T-cell (primary cell): ENCODE measurements at regions not wholly inside any gene's neighbourhood (a gene's known extent, or its start where the extent isn't known, plus 50 kb on each side); places are given as distances from the start of the nearest gene placed in this dataset.

Source experiments
- ATAC-seq, 4 experiments: fragments of 200-7000 bp in 3 of 4; fragments of 150-1000 bp in 1 of 4; cut with Tn5 transposase; replicated peaks in 1 of 4; 1 replicate in 3 of 4; 2 replicates in 1 of 4; pipeline ENCODE4 v1.10.0; 2021; ENCODE audit warnings: moderate library complexity in 3 of 4, mild to moderate bottlenecking in 2 of 4, moderate number of reproducible peaks in 1 of 4
- CTCF ChIA-PET, 2 donors: fragments of 300-600 bp; sonication (Branson Sonifier 250); formaldehyde crosslinking; loops; one replicate each; lab custom pipeline; 2022; ENCODE audit warnings: antibody characterized with exemption in 2 of 2; lab: Charles Lee
- POLR2A ChIA-PET, 2 donors: fragments of 300-600 bp; sonication (Branson Sonifier 250); formaldehyde crosslinking; loops; one replicate each; lab custom pipeline; 2022; ENCODE audit warnings: antibody characterized with exemption in 2 of 2; lab: Charles Lee
- DNase-seq, 35 experiments: peaks; one replicate each; pipeline versions ENCODE4 v3.0.0 to v3.0.0-alpha.2; 2013 to 2023
- H3K27ac ChIP-seq: one replicate; pipeline ENCODE4 v1.5.1; 2013; ENCODE audit warnings: low read length
- H3K27me3 ChIP-seq, 2 experiments: replicated peaks in 1 of 2; 1 replicate in 1 of 2; 2 replicates in 1 of 2; pipeline versions ENCODE4 v1.6.1 to v1.7.0; 2013; ENCODE audit warnings: low read length in 1 of 2, mixed read lengths in 1 of 2; ENCODE audit not compliant: control insufficient read depth in 2 of 2, insufficient read depth in 2 of 2; ENCODE audit errors: extremely low read depth in 1 of 2
- H3K36me3 ChIP-seq, 2 donors: 1 replicate in 1 of 2; 2 replicates in 1 of 2; pipeline versions ENCODE4 v1.6.1 to v1.7.0; 2013; ENCODE audit warnings: low read length in 1 of 2; ENCODE audit not compliant: control insufficient read depth in 2 of 2, insufficient read depth in 1 of 2; ENCODE audit errors: extremely low read depth in 1 of 2
- H3K4me1 ChIP-seq, 2 experiments: 1 replicate in 1 of 2; 2 replicates in 1 of 2; pipeline versions ENCODE4 v1.6.1 to v1.7.0; 2013; ENCODE audit warnings: low read length in 2 of 2, mixed read lengths in 1 of 2; ENCODE audit not compliant: insufficient read depth in 2 of 2, control insufficient read depth in 1 of 2; ENCODE audit errors: extremely low read depth in 1 of 2
- H3K4me3 ChIP-seq, 2 donors: 1 replicate in 1 of 2; 2 replicates in 1 of 2; pipeline versions ENCODE4 v1.5.1 to v1.7.0; 2013; ENCODE audit warnings: mild to moderate bottlenecking in 2 of 2, low read length in 1 of 2, moderate library complexity in 1 of 2; ENCODE audit not compliant: control insufficient read depth in 1 of 2; ENCODE audit errors: extremely low read depth in 1 of 2
- H3K9me3 ChIP-seq: 2 replicates; pipeline ENCODE4 v1.7.0; 2013
- H3K27ac Mint-ChIP-seq, 2 donors: one replicate each; pipeline ENCODE4 v1.8.0; 2020 to 2021; ENCODE audit warnings: mild to moderate bottlenecking in 2 of 2, mixed read lengths in 2 of 2
- H3K27me3 Mint-ChIP-seq, 2 donors: one replicate each; pipeline ENCODE4 v1.8.0; 2021 to 2022; ENCODE audit warnings: mixed read lengths in 2 of 2
- H3K36me3 Mint-ChIP-seq: one replicate; pipeline ENCODE4 v1.8.0; 2021; ENCODE audit warnings: mixed read lengths
- H3K4me1 Mint-ChIP-seq, 3 donors: one replicate each; pipeline ENCODE4 v1.8.0; 2020 to 2022; ENCODE audit warnings: mixed read lengths in 3 of 3, mild to moderate bottlenecking in 1 of 3
- H3K4me3 Mint-ChIP-seq, 3 donors: one replicate each; pipeline ENCODE4 v1.8.0; 2020 to 2022; ENCODE audit warnings: mild to moderate bottlenecking in 3 of 3, mixed read lengths in 3 of 3, moderate library complexity in 3 of 3
- H3K9me3 Mint-ChIP-seq, 3 donors: one replicate each; pipeline ENCODE4 v1.8.0; 2020 to 2022; ENCODE audit warnings: mixed read lengths in 3 of 3
- WGBS: methylation state at CpG from one replicate; pipeline ENCODE4 v1.1.5; 2013; ENCODE audit warnings: missing lambda C conversion rate; ENCODE audit not compliant: insufficient coverage; 5-methylcytosine and 5-hydroxymethylcytosine counted together

GRCh38 chr13:34164582-34164981 is 346.6 kb downstream of the RFC3 start:
- CTCF ChIA-PET = no interaction called here
- H3K9me3 Mint-ChIP-seq = peaks cover 0 to 3% (median 0%) of the 10 kb centered on the region in 3 donors

GRCh38 chr13:34165158-34165557 is 347.2 kb downstream of the RFC3 start:
- 87% methylated on average over 3 of the region's 7 CpGs for whole genome bisulfite sequencing
- CTCF ChIA-PET = no interaction called here
- no peaks in the 10 kb centered on the region for H3K9me3 ChIP-seq
- Mint-ChIP-seq H3K27me3 (no peaks in the 10 kb centered on the region), H3K9me3 (peaks cover 0 to 3% (median 0%) of the 10 kb centered on the region in 3 donors), H3K27ac (no peak overlapping the region), H3K4me1 (no peaks in the 10 kb centered on the region), H3K4me3 (no peak overlapping the region), H3K36me3 (no peaks in the 10 kb centered on the region)
- no peak for DNase-seq
- H3K27ac ChIP-seq = no peak overlapping the region
- no peaks in the 10 kb centered on the region for H3K4me1 ChIP-seq
- no peaks in the 10 kb centered on the region for H3K36me3 ChIP-seq
- POLR2A ChIA-PET = no interaction called here
- no peak overlapping the region for H3K4me3 ChIP-seq
- H3K27me3 ChIP-seq = no peaks in the 10 kb centered on the region
- no peak for ATAC-seq

More at GRCh38 chr13:34164582-34164981, 346.6 kb downstream of the RFC3 start:
- H3K27ac ChIP-seq = no peak overlapping the region
- no peaks in the 10 kb centered on the region for H3K9me3 ChIP-seq
- no peaks in the 10 kb centered on the region for H3K4me1 ChIP-seq
- Mint-ChIP-seq H3K4me1 (no peaks in the 10 kb centered on the region), H3K27me3 (no peaks in the 10 kb centered on the region), H3K4me3 (no peak overlapping the region), H3K27ac (no peak overlapping the region), H3K36me3 (no peaks in the 10 kb centered on the region)
- DNase-seq (no peak), ATAC-seq (no peak)
- WGBS = 83% methylated on average over 1 of the region's 6 CpGs
- POLR2A ChIA-PET = no interaction called here
- no peak overlapping the region for H3K4me3 ChIP-seq
- no peaks in the 10 kb centered on the region for H3K36me3 ChIP-seq
- no peaks in the 10 kb centered on the region for H3K27me3 ChIP-seq

GRCh38 chr13:34166406-34166805 is 348.5 kb downstream of the RFC3 start:
- H3K9me3 ChIP-seq = no peaks in the 10 kb centered on the region
- H3K4me3 ChIP-seq = no peak overlapping the region
- no peak overlapping the region for H3K4me3 Mint-ChIP-seq
- H3K27me3 ChIP-seq = no peaks in the 10 kb centered on the region
- no peak overlapping the region for H3K27ac Mint-ChIP-seq
- ATAC-seq = no peak
- 94% methylated on average over 2 of the region's 2 CpGs for WGBS
- no peaks in the 10 kb centered on the region for H3K36me3 ChIP-seq
- POLR2A ChIA-PET = no interaction called here
- H3K4me1 ChIP-seq = no peaks in the 10 kb centered on the region
- H3K27me3 Mint-ChIP-seq = no peaks in the 10 kb centered on the region
- CTCF ChIA-PET = no interaction called here
- no peak overlapping the region for H3K27ac ChIP-seq
- H3K36me3 Mint-ChIP-seq = no peaks in the 10 kb centered on the region
- H3K4me1 Mint-ChIP-seq = no peaks in the 10 kb centered on the region
- DNase-seq = no peak
- H3K9me3 Mint-ChIP-seq = no peaks in the 10 kb centered on the region

GRCh38 chr13:34167347-34167746 is 349.4 kb downstream of the RFC3 start:
- H3K4me3 Mint-ChIP-seq = no peak overlapping the region
- no peaks in the 10 kb centered on the region for H3K4me1 Mint-ChIP-seq
- no CpG with 5 or more reads among the region's 2 CpGs for WGBS
- Histone ChIP-seq H3K4me3 (no peak overlapping the region), H3K36me3 (no peaks in the 10 kb centered on the region), H3K27ac (no peak overlapping the region), H3K4me1 (no peaks in the 10 kb centered on the region), H3K9me3 (no peaks in the 10 kb centered on the region), H3K27me3 (no peaks in the 10 kb centered on the region)
- H3K36me3 Mint-ChIP-seq = no peaks in the 10 kb centered on the region
- no peak for DNase-seq
- H3K27ac Mint-ChIP-seq = no peak overlapping the region
- POLR2A ChIA-PET = no interaction called here
- H3K27me3 Mint-ChIP-seq = no peaks in the 10 kb centered on the region
- ATAC-seq = no peak
- no peaks in the 10 kb centered on the region for H3K9me3 Mint-ChIP-seq
- CTCF ChIA-PET = no interaction called here

GRCh38 chr13:34172048-34172447 is 354.1 kb downstream of the RFC3 start:
- POLR2A ChIA-PET = no interaction called here
- Mint-ChIP-seq H3K4me3 (no peak overlapping the region), H3K27ac (no peak overlapping the region), H3K4me1 (no peaks in the 10 kb centered on the region), H3K9me3 (no peaks in the 10 kb centered on the region), H3K27me3 (no peaks in the 10 kb centered on the region), H3K36me3 (no peaks in the 10 kb centered on the region)
- Histone ChIP-seq H3K27me3 (no peaks in the 10 kb centered on the region), H3K27ac (no peak overlapping the region), H3K4me3 (no peak overlapping the region), H3K36me3 (no peaks in the 10 kb centered on the region), H3K9me3 (no peaks in the 10 kb centered on the region), H3K4me1 (no peaks in the 10 kb centered on the region)
- DNase-seq = no peak
- CTCF ChIA-PET = no interaction called here
- no peak for ATAC-seq

- Mint-ChIP-seq H3K27ac (no peak overlapping the region), H3K36me3 (no peaks in the 10 kb centered on the region), H3K4me3 (no peak overlapping the region), H3K27me3 (no peaks in the 10 kb centered on the region), H3K9me3 (no peaks in the 10 kb centered on the region), H3K4me1 (no peaks in the 10 kb centered on the region)
- no peaks in the 10 kb centered on the region for H3K27me3 ChIP-seq
- H3K27ac ChIP-seq = no peak overlapping the region
- no peak overlapping the region for H3K4me3 ChIP-seq
- WGBS = no CpG with 5 or more reads among the region's 2 CpGs
- no peak for ATAC-seq
- ChIA-PET CTCF (no interaction called here), POLR2A (no interaction called here)
- no peaks in the 10 kb centered on the region for H3K36me3 ChIP-seq
- no peaks in the 10 kb centered on the region for H3K9me3 ChIP-seq
- no peaks in the 10 kb centered on the region for H3K4me1 ChIP-seq
- no peak for DNase-seq
Observed at GRCh38 chr13:34174671-34175145, 356.8 kb downstream of the RFC3 start.

- ChIA-PET CTCF (no interaction called here), POLR2A (no interaction called here)
- WGBS = 43% methylated on average over 1 of the region's 2 CpGs
- Histone ChIP-seq H3K9me3 (no peaks in the 10 kb centered on the region), H3K27ac (no peak overlapping the region), H3K4me1 (no peaks in the 10 kb centered on the region), H3K4me3 (no peak overlapping the region), H3K36me3 (no peaks in the 10 kb centered on the region), H3K27me3 (no peaks in the 10 kb centered on the region)
- Mint-ChIP-seq H3K27me3 (no peaks in the 10 kb centered on the region), H3K9me3 (no peaks in the 10 kb centered on the region), H3K27ac (no peak overlapping the region), H3K36me3 (no peaks in the 10 kb centered on the region), H3K4me1 (no peaks in the 10 kb centered on the region), H3K4me3 (no peak overlapping the region)
- DNase-seq (no peak), ATAC-seq (no peak)
Observed at GRCh38 chr13:34175551-34175950, 357.6 kb downstream of the RFC3 start.
